Caki2 (cell line): ENCODE measurements at regions not wholly inside any gene's neighbourhood (a gene's known extent, or its start where the extent isn't known, plus 50 kb on each side); places are given as distances from the start of the nearest gene placed in this dataset.

Experiments
- DNase-seq: peaks from one replicate; pipeline ENCODE4 v3.0.0-alpha.2; 2015; ENCODE audit warnings: low read depth
- in situ Hi-C: cut with HindIII; loops from 2 replicates; pipeline ENCODE4 v1.10.0; 2016; ENCODE audit warnings: low sequenced_read_pairs, low pct_unique_long_range_greater_than_20kb, mixed read lengths

GRCh38 chr10:131009791-131010190, 301.7 kb downstream of the TCERG1L start:
- no peak for DNase-seq
- in situ Hi-C loops, result no loop called here

- in situ Hi-C loops, result no loop called here
- DNase-seq, result no peak
Observed at GRCh38 chr10:131010965-131011575, 300.5 kb downstream of the TCERG1L start.

- in situ Hi-C loops, result no loop called here
- no peak for DNase-seq
Observed at GRCh38 chr10:131011936-131012640, 299.4 kb downstream of the TCERG1L start.

- in situ Hi-C loops, result no loop called here
- DNase-seq, result no peak
Observed at GRCh38 chr10:131012641-131012985, 298.9 kb downstream of the TCERG1L start.

- no peak for DNase-seq
- in situ Hi-C loops, result no loop called here
Observed at GRCh38 chr10:131013281-131013912, 298.1 kb downstream of the TCERG1L start.

GRCh38 chr10:131014271-131014670, 297.2 kb downstream of the TCERG1L start:
- no peak for DNase-seq
- in situ Hi-C loops, result no loop called here

GRCh38 chr10:131015271-131015670, 296.2 kb downstream of the TCERG1L start:
- in situ Hi-C loops, result no loop called here
- DNase-seq, result no peak

- in situ Hi-C loops, result no loop called here
- no peak for DNase-seq
Observed at GRCh38 chr10:131016556-131016955, 295.0 kb downstream of the TCERG1L start.

- in situ Hi-C loops, result no loop called here
- DNase-seq, result no peak
Observed at GRCh38 chr10:131017566-131018285, 293.8 kb downstream of the TCERG1L start.

GRCh38 chr10:131018886-131019500, 292.5 kb downstream of the TCERG1L start:
- in situ Hi-C loops, result no loop called here

GRCh38 chr10:131019696-131020095, 291.8 kb downstream of the TCERG1L start:
- in situ Hi-C loops, result no loop called here
- no peak for DNase-seq

More at GRCh38 chr10:131018886-131019500, 292.5 kb downstream of the TCERG1L start:
- DNase-seq, result no peak

GRCh38 chr10:131020775-131021174, 290.7 kb downstream of the TCERG1L start:
- in situ Hi-C loops, result no loop called here
- no peak for DNase-seq

- in situ Hi-C loops, result no loop called here
- DNase-seq, result no peak
Observed at GRCh38 chr10:131021246-131021895, 290.1 kb downstream of the TCERG1L start.

- no peak for DNase-seq
- in situ Hi-C loops, result no loop called here
Observed at GRCh38 chr10:131021969-131022368, 289.6 kb downstream of the TCERG1L start.

- no peak for DNase-seq
- in situ Hi-C loops, result no loop called here
Observed at GRCh38 chr10:131022369-131022768, 289.2 kb downstream of the TCERG1L start.

GRCh38 chr10:131022981-131023380, 288.5 kb downstream of the TCERG1L start:
- in situ Hi-C loops, result no loop called here
- DNase-seq, result no peak

GRCh38 chr10:131024259-131025131, 287.0 kb downstream of the TCERG1L start:
- in situ Hi-C loops, result no loop called here
- no peak for DNase-seq
